Left lung (tissue), 4 donors: ENCODE measurements at regions not wholly inside any gene's neighbourhood (a gene's known extent, or its start where the extent isn't known, plus 50 kb on each side); places are given as distances from the start of the nearest gene placed in this dataset.
A peak's percentile ranks its signal among the peaks of the same experiment; 100 is the strongest.
"Not testable (repeated sequence)": the region's sequence is repeated elsewhere in the genome, so short reads cannot be mapped to it uniquely, and the experiment has no call there.

Experiments used
- ATAC-seq: fragments of 200-7000 bp; cut with Tn5 transposase; one replicate; pipeline ENCODE4 v1.9.1; 2020; ENCODE audit warnings: moderate library complexity
- DNase-seq, 4 donors: peaks; one replicate each; pipeline ENCODE4 v3.0.0-alpha.2; 2013 to 2020
- H3K27ac ChIP-seq, 2 donors: fragments of 200-600 bp; sonication (generic) in 1 of 2; one replicate each; pipeline versions ENCODE4 v1.5.0 to v1.8.0; 2020 to 2021
- H3K27me3 ChIP-seq, 2 donors: fragments of 200-600 bp; sonication (generic) in 1 of 2; one replicate each; pipeline versions ENCODE4 v1.5.0 to v1.8.0; 2020 to 2021
- H3K36me3 ChIP-seq, 2 donors: fragments of 200-600 bp; sonication (generic) in 1 of 2; one replicate each; pipeline versions ENCODE4 v1.5.0 to v1.8.0; 2020 to 2021
- H3K4me1 ChIP-seq, 2 donors: fragments of 200-600 bp; one replicate each; pipeline ENCODE4 v1.8.0; 2021
- H3K4me3 ChIP-seq, 2 donors: fragments of 200-600 bp; sonication (generic) in 1 of 2; one replicate each; pipeline versions ENCODE4 v1.5.0 to v1.8.0; 2020 to 2021; ENCODE audit warnings: mild to moderate bottlenecking in 1 of 2
- H3K9me3 ChIP-seq, 2 donors: fragments of 200-600 bp; sonication (generic) in 1 of 2; one replicate each; pipeline versions ENCODE4 v1.5.0 to v1.8.0; 2020 to 2021
- CTCF ChIP-seq, 2 donors: fragments of 200-600 bp; sonication (generic) in 1 of 2; IDR thresholded peaks; one replicate each; pipeline versions ENCODE4 v1.5.0 to v1.8.0; 2021; ENCODE audit warnings: antibody characterized with exemption in 2 of 2
- intact Hi-C, 2 donors: fragments of 100-400 bp; cut with DNase I; formaldehyde crosslinking; loops; one replicate each; pipeline versions ENCODE4 v1.11.2 to v1.14.2; 2022
- donor health status: DM: no; HTN: yes; CAD: no.
- donor health status: DM: no; HTN: no; CAD: no.

GRCh38 chr13:86591862-86592261 is 792.6 kb upstream of the SLITRK6 start:
- Histone ChIP-seq H3K9me3 (peaks cover 0 to 7% of the 10 kb centered on the region in 2 donors), H3K27me3 (no peaks in the 10 kb centered on the region), H3K4me3 (no peak overlapping the region), H3K27ac (no peak overlapping the region), H3K36me3 (no peaks in the 10 kb centered on the region), H3K4me1 (no peaks in the 10 kb centered on the region)
- intact Hi-C loops, result no loop called here
- DNase-seq (no peak), ATAC-seq (no peak)
- no peak for TF ChIP-seq CTCF (IDR thresholded peaks at IDR 0.05)

GRCh38 chr13:86601351-86601750 is 802.1 kb upstream of the SLITRK6 start:
- no peak for DNase-seq
- no peak for TF ChIP-seq CTCF (IDR thresholded peaks at IDR 0.05)

GRCh38 chr13:86606264-86606663 is 807.0 kb upstream of the SLITRK6 start:
- peaks cover 0 to 7% of the 10 kb centered on the region in 2 donors for H3K9me3 ChIP-seq
- H3K4me3 ChIP-seq, result no peak overlapping the region
- no peak overlapping the region for H3K27ac ChIP-seq
- H3K36me3 ChIP-seq, result no peaks in the 10 kb centered on the region
- TF ChIP-seq CTCF (IDR thresholded peaks at IDR 0.05), result no peak
- no peaks in the 10 kb centered on the region for H3K4me1 ChIP-seq
- DNase-seq (no peak), ATAC-seq (no peak)
- intact Hi-C loops, result no loop called here
- H3K27me3 ChIP-seq, result no peaks in the 10 kb centered on the region

More at GRCh38 chr13:86601351-86601750, 802.1 kb upstream of the SLITRK6 start:
- Histone ChIP-seq H3K27ac (no peak overlapping the region), H3K27me3 (no peaks in the 10 kb centered on the region), H3K4me1 (no peaks in the 10 kb centered on the region), H3K4me3 (no peak overlapping the region), H3K36me3 (no peaks in the 10 kb centered on the region), H3K9me3 (no peaks in the 10 kb centered on the region)
- no peak for ATAC-seq
- intact Hi-C loops, result no loop called here

GRCh38 chr13:86608701-86609100 is 809.5 kb upstream of the SLITRK6 start:
- Histone ChIP-seq H3K9me3 (peaks cover 0 to 13% of the 10 kb centered on the region in 2 donors), H3K27ac (no peak overlapping the region), H3K4me1 (no peaks in the 10 kb centered on the region), H3K4me3 (no peak overlapping the region), H3K27me3 (no peaks in the 10 kb centered on the region), H3K36me3 (no peaks in the 10 kb centered on the region)
- ATAC-seq (no peak), DNase-seq (no peak)
- intact Hi-C loops, result no loop called here
- no peak for TF ChIP-seq CTCF (IDR thresholded peaks at IDR 0.05)

- intact Hi-C loops, result no loop called here
- no peaks in the 10 kb centered on the region for H3K27me3 ChIP-seq
- H3K4me3 ChIP-seq, result no peak overlapping the region
- H3K36me3 ChIP-seq, result no peaks in the 10 kb centered on the region
- H3K27ac ChIP-seq, result no peak overlapping the region
- DNase-seq (no peak), ATAC-seq (no peak)
- no peaks in the 10 kb centered on the region for H3K4me1 ChIP-seq
- no peaks in the 10 kb centered on the region for H3K9me3 ChIP-seq
- no peak for TF ChIP-seq CTCF (IDR thresholded peaks at IDR 0.05)
Observed at GRCh38 chr13:86633346-86633745, 834.1 kb upstream of the SLITRK6 start.

GRCh38 chr13:86651171-86651570 is 852.0 kb upstream of the SLITRK6 start:
- ATAC-seq, H3K36me3 ChIP-seq, H3K4me1 ChIP-seq, H3K4me3 ChIP-seq, intact Hi-C loops, H3K27ac ChIP-seq, H3K9me3 ChIP-seq, H3K27me3 ChIP-seq: not testable (repeated sequence)
- peak in 1 of 4 donors; percentile 25 for DNase-seq
